ENCODE measurements at regions not wholly inside any gene's neighbourhood (a gene's known extent, or its start where the extent isn't known, plus 50 kb on each side); places are given as distances from the start of the nearest gene placed in this dataset.

GRCh38 chr11:19349340-19350025, 108.7 kb upstream of the E2F8 start:
- H4K8ac ChIP-seq (ENCODE audit: extremely low read depth, insufficient read depth, low read length): no peak overlapping the region
- no peaks in the 10 kb centered on the region for H3K79me2 ChIP-seq (ENCODE audit: control insufficient read depth in 1 of 2, insufficient read depth in 2 of 2, low read length in 2 of 2)
- H3K36me3 ChIP-seq (ENCODE audit: control insufficient read depth in 2 of 4, insufficient read depth in 4 of 4, low read length in 3 of 4): no peaks in the 10 kb centered on the region
- H3K4me2 ChIP-seq (ENCODE audit: insufficient read depth in 1 of 2, low read depth in 2 of 2, low read length in 2 of 2): no peak overlapping the region
- no peak overlapping the region for H2AK5ac ChIP-seq (ENCODE audit: low read depth, low read length)
- peaks cover 7 to 8% of the 10 kb centered on the region in 2 experiments for H4K20me1 ChIP-seq (replicated peaks in 1 of 2; ENCODE audit: control insufficient read depth in 1 of 2, insufficient read depth in 2 of 2, low read length in 2 of 2)
- H3K79me1 ChIP-seq (ENCODE audit: low read depth, low read length): no peaks in the 10 kb centered on the region
- peaks cover 6% of the 10 kb centered on the region; the same call in 1 of the 2 replicates for H3K23me2 ChIP-seq (ENCODE audit: low read depth, low read length)
- no peak overlapping the region for H2AFZ ChIP-seq (ENCODE audit: low read length)
- DNase-seq (ENCODE audit: low read depth in 1 of 2, low spot score in 2 of 2) (no peak), FAIRE-seq (no peak)
- ChIA-PET CTCF (ENCODE audit: partially characterized antibody) (interaction anchor here (0.7 to 1.6 kb wide), 5 partner anchors 12 to 205 kb away, joined by 3 to 5 read pairs (median 3); no protein-coding TSS in a partner anchor), POLR2A (ENCODE audit: partially characterized antibody) (no interaction called here)
- H3K18ac ChIP-seq (ENCODE audit: extremely low read depth, low read length): no peak overlapping the region
- H3K9ac ChIP-seq (replicated peaks in 1 of 4; ENCODE audit: extremely low read depth in 1 of 4, low read depth in 3 of 4, low read length in 3 of 4): no peak overlapping the region
- no peak for TF ChIP-seq POU5F1 (IDR thresholded peaks at IDR 0.05; ENCODE audit: low read depth, low read length)
- peaks cover 19 to 40% (median 37%) of the 10 kb centered on the region in 4 experiments for H3K27me3 ChIP-seq (replicated peaks in 1 of 4; ENCODE audit: control insufficient read depth in 3 of 4, extremely low read depth in 1 of 4, insufficient read depth in 3 of 4, low read length in 3 of 4)
- H3K4me1 ChIP-seq (replicated peaks in 1 of 4; ENCODE audit: control insufficient read depth in 3 of 4, insufficient read depth in 4 of 4, low read length in 3 of 4): peaks cover 0 to 7% (median 5%) of the 10 kb centered on the region in 4 experiments; a peak in 5 of 7 replicates
- 85% methylated on average over 17 of the region's 17 CpGs; no CpG with 5 or more reads in 1 of the 2 experiments for WGBS, 2 experiments (ENCODE audit: extremely low coverage in 1 of 2, insufficient coverage in 1 of 2, insufficient read length in 1 of 2, insufficient replicate concordance in 2 of 2, low coverage in 1 of 2, low lambda C conversion rate in 2 of 2, missing lambda C conversion rate in 1 of 2)
- no peak overlapping the region for H4K5ac ChIP-seq (ENCODE audit: insufficient read length, low read depth, low read length)
- no peak overlapping the region for H3K14ac ChIP-seq (ENCODE audit: insufficient read length)
- H3K4me3 ChIP-seq (ENCODE audit: extremely low read depth in 1 of 4, insufficient read depth in 2 of 4, low read depth in 3 of 4, low read length in 4 of 4): no peak overlapping the region
- no peak overlapping the region for H2BK12ac ChIP-seq (ENCODE audit: low read depth, low read length)
- H2BK20ac ChIP-seq (ENCODE audit: low read length): no peak overlapping the region
- H3K23ac ChIP-seq (ENCODE audit: insufficient read length): no peak overlapping the region
- no peak overlapping the region for H4K91ac ChIP-seq (replicated peaks; ENCODE audit: insufficient read length, low read length)
- no peak overlapping the region for H3K27ac ChIP-seq (ENCODE audit: low read depth, low read length)
- no peak overlapping the region for H3K4ac ChIP-seq (replicated peaks; ENCODE audit: insufficient read length, low read depth, low read length)
- no peak overlapping the region for H2BK15ac ChIP-seq (ENCODE audit: low read length)
- no peak overlapping the region for H2BK5ac ChIP-seq (ENCODE audit: low read depth, low read length)
- no peaks in the 10 kb centered on the region for H3K9me3 ChIP-seq (ENCODE audit: insufficient read depth in 2 of 2, low read depth in 1 of 2, low read length in 1 of 2)
- no peak overlapping the region for H2BK120ac ChIP-seq (replicated peaks; ENCODE audit: low read depth, low read length)
- no peak overlapping the region for H3K56ac ChIP-seq (replicated peaks; ENCODE audit: insufficient read length, low read depth, low read length)
